ENCODE measurements at regions not wholly inside any gene's neighbourhood (a gene's known extent, or its start where the extent isn't known, plus 50 kb on each side); places are given as distances from the start of the nearest gene placed in this dataset.

DNA sequence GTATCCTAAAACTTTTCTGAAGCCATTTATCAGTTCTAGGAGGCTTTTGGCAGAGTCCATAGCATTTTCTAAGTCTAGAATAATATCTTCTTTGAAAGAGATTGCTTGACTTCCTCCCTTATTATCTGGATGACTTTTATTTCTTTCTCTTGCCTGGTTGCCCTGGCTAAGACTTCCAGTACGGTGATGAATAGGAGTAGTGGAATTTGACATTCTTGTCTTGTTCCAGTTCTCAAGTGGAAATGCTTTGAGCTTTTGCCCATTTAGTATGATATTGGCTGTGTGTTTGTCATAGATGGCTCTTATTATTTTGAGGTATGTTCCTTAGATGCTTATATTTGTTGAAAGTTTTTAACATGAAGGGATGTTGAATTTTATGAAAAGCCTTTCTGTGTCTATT is 1647.9 kb downstream of the PLA2G4A start:
- TF ChIP-seq POLR2AphosphoS5 (IDR thresholded peaks at IDR 0.05; ENCODE audit: low read depth, low read length) (no peak), POLR2A (IDR thresholded peaks at IDR 0.05; ENCODE audit: low read depth, low read length) (no peak), TAF1 (IDR thresholded peaks at IDR 0.05; ENCODE audit: borderline replicate concordance, low read depth, low read length) (no peak)

Data from GM12892 (cell line).